GM23338 (cell line): ENCODE measurements at regions not wholly inside any gene's neighbourhood (a gene's known extent, or its start where the extent isn't known, plus 50 kb on each side); places are given as distances from the start of the nearest gene placed in this dataset.

ENCODE experiments used
- ATAC-seq: fragments of 200-7000 bp; cut with Tn5 transposase; 3 replicates; pipeline ENCODE4 v1.9.1; 2020
- DNase-seq: peaks from one replicate; pipeline ENCODE4 v3.0.0-alpha.2; 2015; ENCODE audit warnings: low spot score
- H2AFZ ChIP-seq: fragments of 200-600 bp; sonication (generic); 2 replicates; pipeline ENCODE4 v1.8.0; 2016; ENCODE audit warnings: antibody characterized with exemption, mild to moderate bottlenecking, moderate library complexity
- H3F3A ChIP-seq: fragments of 200-600 bp; sonication (generic); replicated peaks from 2 replicates; pipeline ENCODE4 v1.8.0; 2017; ENCODE audit warnings: antibody characterized with exemption, mixed run types, low read depth
- H3K27ac ChIP-seq: fragments of 200-600 bp; sonication (generic); 2 replicates; pipeline ENCODE4 v1.6.1; 2016; ENCODE audit warnings: low read depth
- H3K27me3 ChIP-seq: fragments of 200-600 bp; sonication (generic); 2 replicates; pipeline ENCODE4 v1.8.0; 2016; ENCODE audit warnings: mild to moderate bottlenecking, mixed run types, moderate library complexity; ENCODE audit not compliant: insufficient read depth
- H3K36me3 ChIP-seq: fragments of 200-600 bp; sonication (generic); 2 replicates; pipeline ENCODE4 v1.8.0; 2016; ENCODE audit warnings: mild to moderate bottlenecking; ENCODE audit not compliant: insufficient read depth
- H3K4me1 ChIP-seq: fragments of 200-600 bp; sonication (generic); 2 replicates; pipeline ENCODE4 v1.8.0; 2016; ENCODE audit warnings: mild to moderate bottlenecking, moderate library complexity; ENCODE audit not compliant: insufficient read depth
- H3K4me2 ChIP-seq: fragments of 200-600 bp; sonication (generic); 2 replicates; pipeline ENCODE4 v1.7.1; 2017; ENCODE audit warnings: mixed run types
- H3K4me3 ChIP-seq: fragments of 200-600 bp; sonication (generic); 2 replicates; pipeline ENCODE4 v1.6.1; 2016; ENCODE audit warnings: mixed run types
- H3K79me2 ChIP-seq: fragments of 200-600 bp; sonication (generic); replicated peaks from 2 replicates; pipeline ENCODE4 v1.8.0; 2017; ENCODE audit warnings: mild to moderate bottlenecking; ENCODE audit not compliant: insufficient read depth
- H3K9me2 ChIP-seq: fragments of 200-600 bp; sonication (generic); 2 replicates; pipeline ENCODE4 v1.8.0; 2017; ENCODE audit not compliant: insufficient read depth
- H4K20me1 ChIP-seq: fragments of 200-600 bp; sonication (generic); replicated peaks from 2 replicates; pipeline ENCODE4 v1.8.0; 2017; ENCODE audit warnings: mild to moderate bottlenecking; ENCODE audit not compliant: insufficient read depth
- H3K27ac Mint-ChIP-seq: 2 replicates; pipeline ENCODE4 v1.8.0; 2020; ENCODE audit warnings: inconsistent platforms, mild to moderate bottlenecking, moderate library complexity, mixed read lengths
- H3K27me3 Mint-ChIP-seq: 3 replicates; pipeline ENCODE4 v1.8.0; 2022; ENCODE audit warnings: low read depth, mild to moderate bottlenecking, moderate library complexity, mixed read lengths, inconsistent platforms; ENCODE audit not compliant: insufficient read depth, poor library complexity
- H3K36me3 Mint-ChIP-seq: 3 replicates; pipeline ENCODE4 v1.8.0; 2021; ENCODE audit warnings: low read depth, mild to moderate bottlenecking, inconsistent platforms, moderate library complexity, mixed read lengths
- H3K4me1 Mint-ChIP-seq: 3 replicates; pipeline ENCODE4 v1.8.0; 2020; ENCODE audit warnings: mild to moderate bottlenecking, inconsistent platforms, mixed read lengths
- H3K4me3 Mint-ChIP-seq: 3 replicates; pipeline ENCODE4 v1.8.0; 2021; ENCODE audit warnings: moderate library complexity, mild to moderate bottlenecking, inconsistent platforms, mixed read lengths
- H3K9me3 Mint-ChIP-seq: 3 replicates; pipeline ENCODE4 v1.8.0; 2020; ENCODE audit warnings: moderate library complexity, mild to moderate bottlenecking, inconsistent platforms, mixed read lengths
- CREB1 ChIP-seq: fragments of 250-450 bp; sonication (Bioruptor Pico); IDR thresholded peaks from 2 replicates; pipeline ENCODE4 v1.5.0; 2020; ENCODE audit warnings: low read depth, mild to moderate bottlenecking, moderate library complexity
- EZH2 ChIP-seq: fragments of 200-600 bp; sonication (generic); IDR thresholded peaks from one replicate; pipeline ENCODE4 v1.8.0; 2017; ENCODE audit warnings: antibody characterized with exemption, mild to moderate bottlenecking, low read depth; ENCODE audit not compliant: unreplicated experiment
- EZH2phosphoT487 ChIP-seq: fragments of 200-600 bp; sonication (generic); IDR thresholded peaks from one replicate; pipeline ENCODE4 v1.8.1; 2018; ENCODE audit warnings: antibody characterized with exemption; ENCODE audit not compliant: unreplicated experiment
- JUNB ChIP-seq: IDR thresholded peaks from one replicate; pipeline ENCODE4 v1.6.1; 2016; ENCODE audit warnings: antibody characterized with exemption; ENCODE audit not compliant: unreplicated experiment
- NANOG ChIP-seq: IDR thresholded peaks from 2 replicates; pipeline ENCODE4 v1.6.1; 2016; ENCODE audit warnings: antibody characterized with exemption, borderline replicate concordance
- POLR2AphosphoS5 ChIP-seq: IDR thresholded peaks from 2 replicates; pipeline ENCODE4 v1.6.1; 2016; ENCODE audit warnings: antibody characterized with exemption, low read depth
- STAT1 ChIP-seq: IDR thresholded peaks from one replicate; pipeline ENCODE4 v1.6.1; 2016; ENCODE audit warnings: antibody characterized with exemption; ENCODE audit not compliant: unreplicated experiment
- ZNF114 ChIP-seq: fragments of 250-450 bp; sonication (Bioruptor Pico); IDR thresholded peaks from 2 replicates; pipeline ENCODE4 v1.5.0; 2020; ENCODE audit warnings: mild to moderate bottlenecking, moderate library complexity
- ZNF331 ChIP-seq: fragments of 250-450 bp; sonication (Bioruptor Pico); IDR thresholded peaks from 2 replicates; pipeline ENCODE4 v1.5.0; 2020; ENCODE audit warnings: low read depth, mild to moderate bottlenecking, moderate library complexity
- TF ChIP-seq, protein P1 (sequence below): fragments of 250-450 bp; sonication (Bioruptor Pico); IDR thresholded peaks from 2 replicates; pipeline ENCODE4 v1.5.0; 2020; ENCODE audit warnings: mild to moderate bottlenecking, moderate library complexity
- TF ChIP-seq, protein P2 (sequence below): IDR thresholded peaks from one replicate; pipeline ENCODE4 v1.6.1; 2018; ENCODE audit warnings: antibody characterized with exemption; ENCODE audit not compliant: unreplicated experiment
- TF ChIP-seq, protein P3 (sequence below): IDR thresholded peaks from 2 replicates; pipeline ENCODE4 v1.6.1; 2016; ENCODE audit warnings: antibody characterized with exemption
- TF ChIP-seq, protein P4 (sequence below), 2 experiments: fragments of 200-600 bp in 1 of 2; sonication (generic) in 1 of 2; conservative IDR thresholded peaks; 2 replicates each; pipeline versions ENCODE4 v1.5.1 to v1.6.1; 2016 to 2017; ENCODE audit warnings: antibody characterized with exemption in 2 of 2, low read depth in 2 of 2, mild to moderate bottlenecking in 2 of 2, moderate library complexity in 1 of 2

DNA sequence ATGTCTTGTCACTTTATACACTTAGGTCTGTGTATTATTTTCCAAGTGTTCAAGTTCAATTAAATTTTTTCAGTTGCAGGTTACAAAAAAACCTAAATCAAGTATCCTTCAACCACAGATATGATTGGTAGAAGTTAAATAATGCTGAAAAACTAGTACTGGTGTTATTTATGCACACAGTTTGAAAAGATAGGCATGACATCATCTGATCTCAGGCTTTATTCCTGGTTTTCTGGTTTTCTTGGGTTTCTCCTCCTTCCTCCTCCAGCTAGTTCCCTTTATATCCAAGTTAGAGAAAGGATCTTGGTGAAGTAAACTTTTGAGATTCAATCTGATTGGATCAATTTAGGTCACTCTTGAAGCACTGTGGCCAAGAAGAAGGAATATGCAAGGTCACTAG is 1201.1 kb upstream of the B3GALT2 start:
- DNase-seq (no peak), ATAC-seq (no peak)
- no peaks in the 10 kb centered on the region for H3F3A ChIP-seq
- no peak overlapping the region for H3K4me3 ChIP-seq
- no peaks in the 10 kb centered on the region for H3K27me3 ChIP-seq
- H3K27me3 Mint-ChIP-seq: no peaks in the 10 kb centered on the region
- H3K27ac Mint-ChIP-seq: no peak overlapping the region
- H3K9me3 Mint-ChIP-seq: no peaks in the 10 kb centered on the region
- H3K79me2 ChIP-seq: no peaks in the 10 kb centered on the region
- H3K4me1 ChIP-seq: no peaks in the 10 kb centered on the region
- H3K9me2 ChIP-seq: no peaks in the 10 kb centered on the region
- H3K36me3 Mint-ChIP-seq: no peaks in the 10 kb centered on the region
- H3K27ac ChIP-seq: no peak overlapping the region
- H4K20me1 ChIP-seq: no peaks in the 10 kb centered on the region
- TF ChIP-seq CREB1 (CRISPR knock-in tag) (no peak), ZNF331 (CRISPR knock-in tag) (no peak), EZH2phosphoT487 (no peak), STAT1 (no peak), NANOG (no peak), POLR2AphosphoS5 (no peak), JUNB (no peak), EZH2 (no peak), ZNF114 (no peak)
- TF ChIP-seq, protein P1, sequence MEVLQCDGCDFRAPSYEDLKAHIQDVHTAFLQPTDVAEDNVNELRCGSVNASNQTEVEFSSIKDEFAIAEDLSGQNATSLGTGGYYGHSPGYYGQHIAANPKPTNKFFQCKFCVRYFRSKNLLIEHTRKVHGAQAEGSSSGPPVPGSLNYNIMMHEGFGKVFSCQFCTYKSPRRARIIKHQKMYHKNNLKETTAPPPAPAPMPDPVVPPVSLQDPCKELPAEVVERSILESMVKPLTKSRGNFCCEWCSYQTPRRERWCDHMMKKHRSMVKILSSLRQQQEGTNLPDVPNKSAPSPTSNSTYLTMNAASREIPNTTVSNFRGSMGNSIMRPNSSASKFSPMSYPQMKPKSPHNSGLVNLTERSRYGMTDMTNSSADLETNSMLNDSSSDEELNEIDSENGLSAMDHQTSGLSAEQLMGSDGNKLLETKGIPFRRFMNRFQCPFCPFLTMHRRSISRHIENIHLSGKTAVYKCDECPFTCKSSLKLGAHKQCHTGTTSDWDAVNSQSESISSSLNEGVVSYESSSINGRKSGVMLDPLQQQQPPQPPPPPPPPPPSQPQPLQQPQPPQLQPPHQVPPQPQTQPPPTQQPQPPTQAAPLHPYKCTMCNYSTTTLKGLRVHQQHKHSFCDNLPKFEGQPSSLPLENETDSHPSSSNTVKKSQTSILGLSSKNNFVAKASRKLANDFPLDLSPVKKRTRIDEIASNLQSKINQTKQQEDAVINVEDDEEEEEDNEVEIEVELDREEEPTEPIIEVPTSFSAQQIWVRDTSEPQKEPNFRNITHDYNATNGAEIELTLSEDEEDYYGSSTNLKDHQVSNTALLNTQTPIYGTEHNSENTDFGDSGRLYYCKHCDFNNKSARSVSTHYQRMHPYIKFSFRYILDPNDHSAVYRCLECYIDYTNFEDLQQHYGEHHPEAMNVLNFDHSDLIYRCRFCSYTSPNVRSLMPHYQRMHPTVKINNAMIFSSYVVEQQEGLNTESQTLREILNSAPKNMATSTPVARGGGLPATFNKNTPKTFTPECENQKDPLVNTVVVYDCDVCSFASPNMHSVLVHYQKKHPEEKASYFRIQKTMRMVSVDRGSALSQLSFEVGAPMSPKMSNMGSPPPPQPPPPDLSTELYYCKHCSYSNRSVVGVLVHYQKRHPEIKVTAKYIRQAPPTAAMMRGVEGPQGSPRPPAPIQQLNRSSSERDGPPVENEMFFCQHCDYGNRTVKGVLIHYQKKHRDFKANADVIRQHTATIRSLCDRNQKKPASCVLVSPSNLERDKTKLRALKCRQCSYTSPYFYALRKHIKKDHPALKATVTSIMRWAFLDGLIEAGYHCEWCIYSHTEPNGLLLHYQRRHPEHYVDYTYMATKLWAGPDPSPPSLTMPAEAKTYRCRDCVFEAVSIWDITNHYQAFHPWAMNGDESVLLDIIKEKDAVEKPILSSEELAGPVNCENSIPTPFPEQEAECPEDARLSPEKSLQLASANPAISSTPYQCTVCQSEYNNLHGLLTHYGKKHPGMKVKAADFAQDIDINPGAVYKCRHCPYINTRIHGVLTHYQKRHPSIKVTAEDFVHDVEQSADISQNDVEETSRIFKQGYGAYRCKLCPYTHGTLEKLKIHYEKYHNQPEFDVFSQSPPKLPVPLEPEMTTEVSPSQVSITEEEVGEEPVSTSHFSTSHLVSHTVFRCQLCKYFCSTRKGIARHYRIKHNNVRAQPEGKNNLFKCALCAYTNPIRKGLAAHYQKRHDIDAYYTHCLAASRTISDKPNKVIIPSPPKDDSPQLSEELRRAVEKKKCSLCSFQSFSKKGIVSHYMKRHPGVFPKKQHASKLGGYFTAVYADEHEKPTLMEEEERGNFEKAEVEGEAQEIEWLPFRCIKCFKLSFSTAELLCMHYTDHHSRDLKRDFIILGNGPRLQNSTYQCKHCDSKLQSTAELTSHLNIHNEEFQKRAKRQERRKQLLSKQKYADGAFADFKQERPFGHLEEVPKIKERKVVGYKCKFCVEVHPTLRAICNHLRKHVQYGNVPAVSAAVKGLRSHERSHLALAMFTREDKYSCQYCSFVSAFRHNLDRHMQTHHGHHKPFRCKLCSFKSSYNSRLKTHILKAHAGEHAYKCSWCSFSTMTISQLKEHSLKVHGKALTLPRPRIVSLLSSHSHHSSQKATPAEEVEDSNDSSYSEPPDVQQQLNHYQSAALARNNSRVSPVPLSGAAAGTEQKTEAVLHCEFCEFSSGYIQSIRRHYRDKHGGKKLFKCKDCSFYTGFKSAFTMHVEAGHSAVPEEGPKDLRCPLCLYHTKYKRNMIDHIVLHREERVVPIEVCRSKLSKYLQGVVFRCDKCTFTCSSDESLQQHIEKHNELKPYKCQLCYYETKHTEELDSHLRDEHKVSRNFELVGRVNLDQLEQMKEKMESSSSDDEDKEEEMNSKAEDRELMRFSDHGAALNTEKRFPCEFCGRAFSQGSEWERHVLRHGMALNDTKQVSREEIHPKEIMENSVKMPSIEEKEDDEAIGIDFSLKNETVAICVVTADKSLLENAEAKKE (CRISPR knock-in tag): no peak
- TF ChIP-seq, protein P2, sequence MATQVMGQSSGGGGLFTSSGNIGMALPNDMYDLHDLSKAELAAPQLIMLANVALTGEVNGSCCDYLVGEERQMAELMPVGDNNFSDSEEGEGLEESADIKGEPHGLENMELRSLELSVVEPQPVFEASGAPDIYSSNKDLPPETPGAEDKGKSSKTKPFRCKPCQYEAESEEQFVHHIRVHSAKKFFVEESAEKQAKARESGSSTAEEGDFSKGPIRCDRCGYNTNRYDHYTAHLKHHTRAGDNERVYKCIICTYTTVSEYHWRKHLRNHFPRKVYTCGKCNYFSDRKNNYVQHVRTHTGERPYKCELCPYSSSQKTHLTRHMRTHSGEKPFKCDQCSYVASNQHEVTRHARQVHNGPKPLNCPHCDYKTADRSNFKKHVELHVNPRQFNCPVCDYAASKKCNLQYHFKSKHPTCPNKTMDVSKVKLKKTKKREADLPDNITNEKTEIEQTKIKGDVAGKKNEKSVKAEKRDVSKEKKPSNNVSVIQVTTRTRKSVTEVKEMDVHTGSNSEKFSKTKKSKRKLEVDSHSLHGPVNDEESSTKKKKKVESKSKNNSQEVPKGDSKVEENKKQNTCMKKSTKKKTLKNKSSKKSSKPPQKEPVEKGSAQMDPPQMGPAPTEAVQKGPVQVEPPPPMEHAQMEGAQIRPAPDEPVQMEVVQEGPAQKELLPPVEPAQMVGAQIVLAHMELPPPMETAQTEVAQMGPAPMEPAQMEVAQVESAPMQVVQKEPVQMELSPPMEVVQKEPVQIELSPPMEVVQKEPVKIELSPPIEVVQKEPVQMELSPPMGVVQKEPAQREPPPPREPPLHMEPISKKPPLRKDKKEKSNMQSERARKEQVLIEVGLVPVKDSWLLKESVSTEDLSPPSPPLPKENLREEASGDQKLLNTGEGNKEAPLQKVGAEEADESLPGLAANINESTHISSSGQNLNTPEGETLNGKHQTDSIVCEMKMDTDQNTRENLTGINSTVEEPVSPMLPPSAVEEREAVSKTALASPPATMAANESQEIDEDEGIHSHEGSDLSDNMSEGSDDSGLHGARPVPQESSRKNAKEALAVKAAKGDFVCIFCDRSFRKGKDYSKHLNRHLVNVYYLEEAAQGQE: no peak
- TF ChIP-seq, protein P3, sequence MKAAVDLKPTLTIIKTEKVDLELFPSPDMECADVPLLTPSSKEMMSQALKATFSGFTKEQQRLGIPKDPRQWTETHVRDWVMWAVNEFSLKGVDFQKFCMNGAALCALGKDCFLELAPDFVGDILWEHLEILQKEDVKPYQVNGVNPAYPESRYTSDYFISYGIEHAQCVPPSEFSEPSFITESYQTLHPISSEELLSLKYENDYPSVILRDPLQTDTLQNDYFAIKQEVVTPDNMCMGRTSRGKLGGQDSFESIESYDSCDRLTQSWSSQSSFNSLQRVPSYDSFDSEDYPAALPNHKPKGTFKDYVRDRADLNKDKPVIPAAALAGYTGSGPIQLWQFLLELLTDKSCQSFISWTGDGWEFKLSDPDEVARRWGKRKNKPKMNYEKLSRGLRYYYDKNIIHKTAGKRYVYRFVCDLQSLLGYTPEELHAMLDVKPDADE: no peak
- TF ChIP-seq, protein P4, sequence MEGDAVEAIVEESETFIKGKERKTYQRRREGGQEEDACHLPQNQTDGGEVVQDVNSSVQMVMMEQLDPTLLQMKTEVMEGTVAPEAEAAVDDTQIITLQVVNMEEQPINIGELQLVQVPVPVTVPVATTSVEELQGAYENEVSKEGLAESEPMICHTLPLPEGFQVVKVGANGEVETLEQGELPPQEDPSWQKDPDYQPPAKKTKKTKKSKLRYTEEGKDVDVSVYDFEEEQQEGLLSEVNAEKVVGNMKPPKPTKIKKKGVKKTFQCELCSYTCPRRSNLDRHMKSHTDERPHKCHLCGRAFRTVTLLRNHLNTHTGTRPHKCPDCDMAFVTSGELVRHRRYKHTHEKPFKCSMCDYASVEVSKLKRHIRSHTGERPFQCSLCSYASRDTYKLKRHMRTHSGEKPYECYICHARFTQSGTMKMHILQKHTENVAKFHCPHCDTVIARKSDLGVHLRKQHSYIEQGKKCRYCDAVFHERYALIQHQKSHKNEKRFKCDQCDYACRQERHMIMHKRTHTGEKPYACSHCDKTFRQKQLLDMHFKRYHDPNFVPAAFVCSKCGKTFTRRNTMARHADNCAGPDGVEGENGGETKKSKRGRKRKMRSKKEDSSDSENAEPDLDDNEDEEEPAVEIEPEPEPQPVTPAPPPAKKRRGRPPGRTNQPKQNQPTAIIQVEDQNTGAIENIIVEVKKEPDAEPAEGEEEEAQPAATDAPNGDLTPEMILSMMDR (conservative IDR thresholded peaks at IDR 0.05; ENCODE audit: low read depth in 2 of 2): no peak
- no peak overlapping the region for H3K4me3 Mint-ChIP-seq
- H2AFZ ChIP-seq: no peak overlapping the region
- H3K4me2 ChIP-seq: no peak overlapping the region
- no peaks in the 10 kb centered on the region for H3K36me3 ChIP-seq
- H3K4me1 Mint-ChIP-seq: no peaks in the 10 kb centered on the region
